ENCODE measurements at regions not wholly inside any gene's neighbourhood (a gene's known extent, or its start where the extent isn't known, plus 50 kb on each side); places are given as distances from the start of the nearest gene placed in this dataset.
A peak's percentile ranks its signal among the peaks of the same experiment; 100 is the strongest.

DNA sequence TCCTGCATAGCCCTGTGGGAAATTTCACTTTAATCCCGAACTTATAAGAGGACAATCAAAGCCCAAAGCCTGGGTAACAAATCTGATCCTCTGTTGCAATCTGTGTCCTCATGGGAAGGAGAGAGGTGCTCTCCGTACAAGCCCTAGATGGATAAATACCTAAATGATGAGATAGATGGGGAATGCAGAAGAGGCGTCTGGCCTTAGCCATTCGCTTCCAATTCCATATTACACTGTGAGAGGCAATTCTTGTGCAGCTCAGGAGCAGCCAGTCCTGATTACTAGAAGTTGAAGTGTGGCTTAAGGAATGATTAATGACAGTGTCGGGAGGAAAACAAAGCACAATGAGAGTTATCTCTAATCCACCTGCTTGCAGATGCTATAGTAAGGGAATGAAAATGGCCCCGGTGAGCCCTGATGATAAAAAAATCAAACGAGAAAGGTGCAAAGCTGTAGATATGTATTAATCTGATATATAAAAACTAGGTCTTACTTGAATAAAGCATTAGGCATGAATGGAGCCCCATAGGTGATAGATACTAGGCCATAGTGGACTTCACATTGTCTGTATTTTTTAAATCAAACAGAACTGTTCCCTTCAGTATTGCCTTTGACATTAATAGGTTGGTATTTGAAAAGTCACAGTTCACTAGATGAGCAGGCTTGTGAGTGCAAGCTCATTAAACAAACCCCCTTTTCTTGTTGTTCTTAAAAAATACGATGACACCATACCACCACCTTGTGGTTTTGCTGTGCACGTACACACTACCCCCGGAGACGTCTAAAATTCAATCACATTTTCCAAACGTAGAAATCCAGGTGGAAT is 54.2 kb upstream of the TMCO5A start:
- peak; percentile 3 for DNase-seq (ENCODE audit: extremely low read depth, insufficient read length)
- Histone ChIP-seq H3K36me3 (ENCODE audit: control insufficient read depth, insufficient read depth, low read length) (no peaks in the 10 kb centered on the region), H3K27me3 (replicated peaks; ENCODE audit: control insufficient read depth, insufficient read depth, low read length) (no peaks in the 10 kb centered on the region), H3K4me3 (replicated peaks; ENCODE audit: low read depth, low read length) (no peak overlapping the region)
- TF ChIP-seq, protein P1, sequence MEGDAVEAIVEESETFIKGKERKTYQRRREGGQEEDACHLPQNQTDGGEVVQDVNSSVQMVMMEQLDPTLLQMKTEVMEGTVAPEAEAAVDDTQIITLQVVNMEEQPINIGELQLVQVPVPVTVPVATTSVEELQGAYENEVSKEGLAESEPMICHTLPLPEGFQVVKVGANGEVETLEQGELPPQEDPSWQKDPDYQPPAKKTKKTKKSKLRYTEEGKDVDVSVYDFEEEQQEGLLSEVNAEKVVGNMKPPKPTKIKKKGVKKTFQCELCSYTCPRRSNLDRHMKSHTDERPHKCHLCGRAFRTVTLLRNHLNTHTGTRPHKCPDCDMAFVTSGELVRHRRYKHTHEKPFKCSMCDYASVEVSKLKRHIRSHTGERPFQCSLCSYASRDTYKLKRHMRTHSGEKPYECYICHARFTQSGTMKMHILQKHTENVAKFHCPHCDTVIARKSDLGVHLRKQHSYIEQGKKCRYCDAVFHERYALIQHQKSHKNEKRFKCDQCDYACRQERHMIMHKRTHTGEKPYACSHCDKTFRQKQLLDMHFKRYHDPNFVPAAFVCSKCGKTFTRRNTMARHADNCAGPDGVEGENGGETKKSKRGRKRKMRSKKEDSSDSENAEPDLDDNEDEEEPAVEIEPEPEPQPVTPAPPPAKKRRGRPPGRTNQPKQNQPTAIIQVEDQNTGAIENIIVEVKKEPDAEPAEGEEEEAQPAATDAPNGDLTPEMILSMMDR (IDR thresholded peaks at IDR 0.05; ENCODE audit: insufficient read depth, low read length, poor library complexity, severe bottlenecking): peak; percentile 57

DNA sequence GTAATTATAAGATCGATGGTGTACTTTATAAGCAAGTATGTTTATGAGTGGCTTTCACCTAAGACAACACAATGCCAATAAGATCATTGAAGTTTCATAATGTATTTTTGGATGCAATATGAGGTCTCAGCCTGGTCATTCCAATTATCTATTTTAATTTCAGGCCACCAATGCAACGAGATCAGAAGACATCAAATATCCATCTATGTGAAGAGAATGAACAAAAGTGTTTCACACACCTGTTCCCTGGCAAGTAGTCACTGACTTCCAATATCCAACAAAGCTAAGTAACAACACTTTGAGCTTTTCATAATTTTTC is 53.6 kb upstream of the TMCO5A start:
- no peak for DNase-seq (ENCODE audit: extremely low read depth, insufficient read length)
- Histone ChIP-seq H3K27me3 (replicated peaks; ENCODE audit: control insufficient read depth, insufficient read depth, low read length) (no peaks in the 10 kb centered on the region), H3K4me3 (replicated peaks; ENCODE audit: low read depth, low read length) (no peak overlapping the region), H3K36me3 (ENCODE audit: control insufficient read depth, insufficient read depth, low read length) (no peaks in the 10 kb centered on the region)
- TF ChIP-seq, protein P1 (IDR thresholded peaks at IDR 0.05; ENCODE audit: insufficient read depth, low read length, poor library complexity, severe bottlenecking): no peak

DNA sequence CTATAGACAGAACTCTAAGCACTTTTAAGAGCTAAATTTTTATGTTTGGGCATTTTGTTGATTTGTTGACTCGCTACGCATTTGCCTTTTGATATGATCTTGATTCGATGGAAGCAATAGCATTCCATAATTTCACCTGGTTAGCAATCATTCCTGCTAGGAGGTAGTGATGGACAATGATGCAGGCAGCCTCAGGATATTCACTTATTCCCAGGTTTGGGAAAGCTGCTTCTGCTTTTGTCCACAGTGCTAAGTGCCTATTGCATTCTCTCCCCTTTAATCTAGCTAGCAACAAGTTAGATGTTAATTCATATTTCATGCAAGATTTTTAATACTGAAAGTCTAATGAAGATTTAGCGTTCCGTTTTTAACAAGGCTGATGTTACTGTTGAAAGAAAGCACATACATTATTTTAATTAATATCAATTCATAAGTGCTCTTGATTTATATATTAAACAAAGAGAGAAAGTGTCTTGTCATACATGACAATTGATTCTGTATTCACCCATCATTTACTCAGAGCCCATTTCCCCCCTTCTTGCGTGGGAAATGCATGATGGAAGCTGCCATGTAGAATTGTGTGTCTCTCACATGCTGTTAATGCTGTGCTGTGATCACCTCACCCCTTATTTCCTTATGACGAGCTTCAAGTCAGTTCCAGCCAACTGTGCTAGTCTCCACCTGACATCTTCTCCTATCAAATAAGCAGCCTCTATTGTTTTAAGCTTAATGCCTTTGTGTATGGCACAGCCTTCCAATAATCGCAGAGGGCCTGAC is 53.0 kb upstream of the TMCO5A start:
- TF ChIP-seq, protein P1 (IDR thresholded peaks at IDR 0.05; ENCODE audit: insufficient read depth, low read length, poor library complexity, severe bottlenecking): no peak
- no peaks in the 10 kb centered on the region for H3K27me3 ChIP-seq (replicated peaks; ENCODE audit: control insufficient read depth, insufficient read depth, low read length)
- H3K36me3 ChIP-seq (ENCODE audit: control insufficient read depth, insufficient read depth, low read length): no peaks in the 10 kb centered on the region
- H3K4me3 ChIP-seq (replicated peaks; ENCODE audit: low read depth, low read length): no peak overlapping the region
- DNase-seq (ENCODE audit: extremely low read depth, insufficient read length): no peak

DNA sequence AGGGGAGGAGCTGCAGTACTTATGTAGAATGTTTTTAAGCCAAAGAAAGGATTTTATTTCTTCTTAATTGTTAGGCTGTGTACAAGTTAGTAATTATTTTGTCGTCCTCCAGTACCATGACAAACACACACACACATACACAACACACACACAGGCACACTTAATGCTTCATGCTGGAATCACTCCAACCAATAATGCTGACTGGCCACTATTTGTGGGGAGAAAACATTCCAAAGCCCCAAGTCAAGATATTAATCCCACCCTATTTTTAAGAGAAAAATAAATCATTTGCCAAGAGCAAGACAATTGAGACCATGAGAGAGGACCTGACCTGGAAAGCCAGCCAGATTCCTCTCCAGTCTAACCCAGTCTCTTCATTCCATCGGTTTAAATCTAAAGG is 51.8 kb upstream of the TMCO5A start:
- no peak for DNase-seq (ENCODE audit: extremely low read depth, insufficient read length)
- H3K27me3 ChIP-seq (replicated peaks; ENCODE audit: control insufficient read depth, insufficient read depth, low read length): no peaks in the 10 kb centered on the region
- H3K4me3 ChIP-seq (replicated peaks; ENCODE audit: low read depth, low read length): no peak overlapping the region
- TF ChIP-seq, protein P1 (IDR thresholded peaks at IDR 0.05; ENCODE audit: insufficient read depth, low read length, poor library complexity, severe bottlenecking): no peak
- H3K36me3 ChIP-seq (ENCODE audit: control insufficient read depth, insufficient read depth, low read length): no peaks in the 10 kb centered on the region

Measured in GM06990 (cell line).